Gastroesophageal sphincter (tissue), 4 donors: ENCODE measurements at regions not wholly inside any gene's neighbourhood (a gene's known extent, or its start where the extent isn't known, plus 50 kb on each side); places are given as distances from the start of the nearest gene placed in this dataset.

Source experiments
- ATAC-seq: fragments of 150-250 bp; one replicate; pipeline ENCODE4 v1.9.1; 2016; ENCODE audit warnings: mild to moderate bottlenecking, moderate library complexity
- H3K27ac ChIP-seq, 4 donors: fragments of 200-600 bp; sonication (generic) in 3 of 4; 1 replicate in 3 of 4; 2 replicates in 1 of 4; pipeline ENCODE4 v1.5.1; 2016 to 2019
- H3K27me3 ChIP-seq: fragments of 200-600 bp; sonication (generic); one replicate; pipeline ENCODE4 v1.5.1; 2019
- H3K36me3 ChIP-seq, 2 donors: fragments of 200-600 bp; sonication (generic); one replicate each; pipeline ENCODE4 v1.5.1; 2019; ENCODE audit warnings: control low read depth in 1 of 2
- H3K4me1 ChIP-seq, 3 donors: fragments of 200-600 bp; sonication (generic); 1 replicate in 2 of 3; 2 replicates in 1 of 3; pipeline ENCODE4 v1.5.1; 2016 to 2019; ENCODE audit warnings: control low read depth in 2 of 3
- H3K4me3 ChIP-seq, 2 donors: fragments of 200-600 bp; sonication (generic); one replicate each; pipeline ENCODE4 v1.5.1; 2019; ENCODE audit warnings: mild to moderate bottlenecking in 1 of 2, moderate library complexity in 1 of 2
- H3K9me3 ChIP-seq, 3 donors: fragments of 200-600 bp; sonication (generic); one replicate each; pipeline ENCODE4 v1.5.1; 2017 to 2019; ENCODE audit warnings: control low read depth in 2 of 3
- CTCF ChIP-seq, 4 experiments: fragments of 200-600 bp in 2 of 4; fragments of 450-650 bp in 2 of 4; sonication (generic) in 1 of 4; IDR thresholded peaks; one replicate each; pipeline ENCODE4 v1.5.1; 2017 to 2019; ENCODE audit warnings: antibody characterized with exemption in 4 of 4, mild to moderate bottlenecking in 2 of 4, moderate library complexity in 2 of 4
- EP300 ChIP-seq: sonication (generic); formaldehyde crosslinking; IDR thresholded peaks from one replicate; pipeline ENCODE4 v1.6.1; 2017; ENCODE audit warnings: antibody characterized with exemption, mild to moderate bottlenecking
- POLR2A ChIP-seq, 2 donors: fragments of 450-650 bp; IDR thresholded peaks; one replicate each; pipeline ENCODE4 v1.6.1; 2017; ENCODE audit warnings: antibody characterized with exemption in 2 of 2, mild to moderate bottlenecking in 2 of 2, moderate library complexity in 1 of 2
- POLR2AphosphoS5 ChIP-seq: sonication (generic); formaldehyde crosslinking; IDR thresholded peaks from one replicate; pipeline ENCODE4 v1.6.1; 2017; ENCODE audit warnings: antibody characterized with exemption
- WGBS, 2 donors: methylation state at CpG; one replicate each; pipeline ENCODE4 v1.1.5; 2018; ENCODE audit warnings: low coverage in 1 of 2; 5-methylcytosine and 5-hydroxymethylcytosine counted together

- Histone ChIP-seq H3K27me3 (no peaks in the 10 kb centered on the region), H3K9me3 (peaks cover 0 to 5% (median 0%) of the 10 kb centered on the region in 3 donors), H3K27ac (peak overlapping the region in 1 of 4 donors; percentile 70), H3K4me3 (no peak overlapping the region), H3K4me1 (peaks cover 0 to 39% (median 4%) of the 10 kb centered on the region in 3 donors), H3K36me3 (no peaks in the 10 kb centered on the region)
- no peak for ATAC-seq
- 62 to 77% methylated on average over 5 to 6 of the region's 6 CpGs for WGBS, 2 donors
- TF ChIP-seq EP300 (no peak), POLR2AphosphoS5 (no peak), POLR2A (IDR thresholded peaks at IDR 0.05) (no peak), CTCF (IDR thresholded peaks at IDR 0.05) (no peak)
These were observed 424.6 kb upstream of the SEMA6D start for GRCh38 chr15:47292638-47293190.

GRCh38 chr15:47293466-47294162 lies 423.7 kb upstream of the SEMA6D start:
- peaks cover 0 to 5% (median 0%) of the 10 kb centered on the region in 3 donors for H3K9me3 ChIP-seq
- no peaks in the 10 kb centered on the region for H3K36me3 ChIP-seq
- H3K27me3 ChIP-seq = no peaks in the 10 kb centered on the region
- H3K4me3 ChIP-seq = no peak overlapping the region
- H3K27ac ChIP-seq = peak overlapping the region in 3 of 4 donors; percentile 32 to 70 (median 35)
- H3K4me1 ChIP-seq = peaks cover 0 to 39% (median 4%) of the 10 kb centered on the region in 3 donors
- WGBS, 2 donors = 11 to 12% methylated on average over 4 to 6 of the region's 6 CpGs
- ATAC-seq = peak; percentile 89
- TF ChIP-seq EP300 (no peak), CTCF (IDR thresholded peaks at IDR 0.05) (no peak), POLR2AphosphoS5 (peak; percentile 76)

GRCh38 chr15:47294765-47295259 lies 422.5 kb upstream of the SEMA6D start:
- ATAC-seq = no peak
- Histone ChIP-seq H3K4me3 (no peak overlapping the region), H3K36me3 (no peaks in the 10 kb centered on the region), H3K27me3 (no peaks in the 10 kb centered on the region), H3K27ac (no peak overlapping the region), H3K9me3 (peaks cover 0 to 5% (median 0%) of the 10 kb centered on the region in 3 donors), H3K4me1 (peaks cover 0 to 39% (median 4%) of the 10 kb centered on the region in 3 donors)
- no peak for TF ChIP-seq EP300
- TF ChIP-seq CTCF (IDR thresholded peaks at IDR 0.05) = no peak
- TF ChIP-seq POLR2AphosphoS5 = no peak
- no peak for TF ChIP-seq POLR2A (IDR thresholded peaks at IDR 0.05)
- WGBS, 2 donors = 51 to 53% methylated on average over 3 of the region's 3 CpGs

GRCh38 chr15:47296881-47297280 lies 420.4 kb upstream of the SEMA6D start:
- TF ChIP-seq POLR2AphosphoS5 (no peak), EP300 (no peak), CTCF (IDR thresholded peaks at IDR 0.05) (no peak), POLR2A (IDR thresholded peaks at IDR 0.05) (no peak)
- Histone ChIP-seq H3K27me3 (no peaks in the 10 kb centered on the region), H3K4me3 (no peak overlapping the region), H3K4me1 (peaks cover 0 to 39% (median 4%) of the 10 kb centered on the region in 3 donors), H3K36me3 (no peaks in the 10 kb centered on the region), H3K27ac (no peak overlapping the region), H3K9me3 (peaks cover 0 to 5% (median 0%) of the 10 kb centered on the region in 3 donors)
- 89 to 94% methylated on average over 4 of the region's 4 CpGs for WGBS, 2 donors
- no peak for ATAC-seq
